ENCODE measurements at regions not wholly inside any gene's neighbourhood (a gene's known extent, or its start where the extent isn't known, plus 50 kb on each side); places are given as distances from the start of the nearest gene placed in this dataset.

- Histone ChIP-seq H3K9ac (no peak overlapping the region), H4K20me1 (ENCODE audit: insufficient read depth) (no peaks in the 10 kb centered on the region), H3K36me3 (ENCODE audit: insufficient read depth) (no peaks in the 10 kb centered on the region), H3K4me3 (IDR thresholded peaks at IDR 0.05; ENCODE audit: insufficient read depth, low read depth, low read length) (no peak overlapping the region), H3K4me2 (no peak overlapping the region), H2AFZ (ENCODE audit: low read depth) (no peak overlapping the region), H3K4me1 (ENCODE audit: low read depth, poor library complexity, severe bottlenecking) (no peaks in the 10 kb centered on the region), H3K79me2 (ENCODE audit: insufficient read depth, low read depth) (no peaks in the 10 kb centered on the region), H3K27ac (no peak overlapping the region), H3K27me3 (ENCODE audit: insufficient read depth, low read depth) (no peaks in the 10 kb centered on the region)
- TF ChIP-seq, protein P1, sequence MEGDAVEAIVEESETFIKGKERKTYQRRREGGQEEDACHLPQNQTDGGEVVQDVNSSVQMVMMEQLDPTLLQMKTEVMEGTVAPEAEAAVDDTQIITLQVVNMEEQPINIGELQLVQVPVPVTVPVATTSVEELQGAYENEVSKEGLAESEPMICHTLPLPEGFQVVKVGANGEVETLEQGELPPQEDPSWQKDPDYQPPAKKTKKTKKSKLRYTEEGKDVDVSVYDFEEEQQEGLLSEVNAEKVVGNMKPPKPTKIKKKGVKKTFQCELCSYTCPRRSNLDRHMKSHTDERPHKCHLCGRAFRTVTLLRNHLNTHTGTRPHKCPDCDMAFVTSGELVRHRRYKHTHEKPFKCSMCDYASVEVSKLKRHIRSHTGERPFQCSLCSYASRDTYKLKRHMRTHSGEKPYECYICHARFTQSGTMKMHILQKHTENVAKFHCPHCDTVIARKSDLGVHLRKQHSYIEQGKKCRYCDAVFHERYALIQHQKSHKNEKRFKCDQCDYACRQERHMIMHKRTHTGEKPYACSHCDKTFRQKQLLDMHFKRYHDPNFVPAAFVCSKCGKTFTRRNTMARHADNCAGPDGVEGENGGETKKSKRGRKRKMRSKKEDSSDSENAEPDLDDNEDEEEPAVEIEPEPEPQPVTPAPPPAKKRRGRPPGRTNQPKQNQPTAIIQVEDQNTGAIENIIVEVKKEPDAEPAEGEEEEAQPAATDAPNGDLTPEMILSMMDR (conservative IDR thresholded peaks at IDR 0.05; ENCODE audit: low read depth, low read length) = no peak
Measured at GRCh38 chr13:82658811-82659210, 1223.5 kb downstream of the SLITRK1 start.

GRCh38 chr13:82657471-82657870 is 1224.8 kb downstream of the SLITRK1 start:
- Histone ChIP-seq H3K4me1 (ENCODE audit: low read depth, poor library complexity, severe bottlenecking) (no peaks in the 10 kb centered on the region), H3K9ac (no peak overlapping the region), H2AFZ (ENCODE audit: low read depth) (no peak overlapping the region), H3K27me3 (ENCODE audit: insufficient read depth, low read depth) (no peaks in the 10 kb centered on the region), H3K4me2 (no peak overlapping the region), H3K4me3 (IDR thresholded peaks at IDR 0.05; ENCODE audit: insufficient read depth, low read depth, low read length) (no peak overlapping the region), H3K79me2 (ENCODE audit: insufficient read depth, low read depth) (no peaks in the 10 kb centered on the region), H3K27ac (no peak overlapping the region), H4K20me1 (ENCODE audit: insufficient read depth) (no peaks in the 10 kb centered on the region), H3K36me3 (ENCODE audit: insufficient read depth) (no peaks in the 10 kb centered on the region)
- TF ChIP-seq, protein P1 (conservative IDR thresholded peaks at IDR 0.05; ENCODE audit: low read depth, low read length) = no peak

DNA sequence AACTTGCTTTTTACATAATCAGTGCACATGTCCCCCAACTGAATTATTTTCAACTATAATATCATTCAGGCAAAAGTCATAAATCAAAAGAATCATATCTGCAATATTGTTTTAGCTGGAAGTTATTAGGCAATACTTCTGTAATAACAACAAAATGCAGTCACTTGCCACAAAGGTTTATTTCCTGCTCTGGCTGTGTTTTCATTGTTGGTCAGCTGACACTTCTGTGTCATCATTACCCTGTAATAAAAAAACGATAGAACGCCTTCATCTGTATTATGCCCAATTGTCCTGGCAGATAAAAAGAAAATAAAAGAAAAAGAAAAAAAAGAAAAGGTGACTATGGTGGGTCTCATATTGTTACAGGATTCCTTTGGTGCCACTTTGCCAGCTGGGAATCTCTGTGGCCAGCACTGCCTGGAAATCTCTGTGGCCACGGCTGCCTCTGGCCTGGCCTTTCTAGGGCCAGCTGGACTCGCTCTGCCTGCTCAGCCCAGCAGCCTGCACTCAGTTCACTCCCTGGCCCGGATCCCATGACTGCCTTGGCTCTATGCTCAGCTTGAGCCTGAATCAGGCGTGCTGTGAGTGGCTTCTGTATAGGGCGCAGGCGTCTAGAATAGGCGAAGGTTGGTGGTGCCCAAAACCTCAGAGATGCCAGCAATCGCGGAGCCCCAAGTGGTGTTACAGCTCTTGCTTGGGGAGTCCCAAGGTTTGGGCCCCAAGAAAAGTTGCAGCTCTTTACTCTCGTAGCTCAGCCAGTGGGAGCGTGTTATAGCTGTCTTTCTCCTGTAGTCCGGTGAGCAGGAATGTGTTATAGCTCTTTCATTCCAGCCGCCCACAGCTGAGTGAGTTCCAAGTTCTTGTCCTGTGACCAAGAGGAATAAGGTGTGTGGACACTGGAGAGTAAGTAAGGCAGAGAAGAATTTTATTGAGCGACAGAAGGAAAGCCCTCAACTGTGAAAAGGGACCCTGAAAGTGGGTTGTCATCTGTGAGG is 1227.1 kb downstream of the SLITRK1 start:
- H3K4me3 ChIP-seq (IDR thresholded peaks at IDR 0.05; ENCODE audit: insufficient read depth, low read depth, low read length) = no peak overlapping the region
- H3K27ac ChIP-seq = no peak overlapping the region
- H3K79me2 ChIP-seq (ENCODE audit: insufficient read depth, low read depth) = no peaks in the 10 kb centered on the region
- no peaks in the 10 kb centered on the region for H3K36me3 ChIP-seq (ENCODE audit: insufficient read depth)
- no peaks in the 10 kb centered on the region for H3K4me1 ChIP-seq (ENCODE audit: low read depth, poor library complexity, severe bottlenecking)
- no peaks in the 10 kb centered on the region for H3K27me3 ChIP-seq (ENCODE audit: insufficient read depth, low read depth)
- H3K9ac ChIP-seq = no peak overlapping the region
- TF ChIP-seq, protein P1 (conservative IDR thresholded peaks at IDR 0.05; ENCODE audit: low read depth, low read length) = no peak
- H3K4me2 ChIP-seq = no peak overlapping the region
- no peaks in the 10 kb centered on the region for H4K20me1 ChIP-seq (ENCODE audit: insufficient read depth)
- H2AFZ ChIP-seq (ENCODE audit: low read depth) = no peak overlapping the region

DNA sequence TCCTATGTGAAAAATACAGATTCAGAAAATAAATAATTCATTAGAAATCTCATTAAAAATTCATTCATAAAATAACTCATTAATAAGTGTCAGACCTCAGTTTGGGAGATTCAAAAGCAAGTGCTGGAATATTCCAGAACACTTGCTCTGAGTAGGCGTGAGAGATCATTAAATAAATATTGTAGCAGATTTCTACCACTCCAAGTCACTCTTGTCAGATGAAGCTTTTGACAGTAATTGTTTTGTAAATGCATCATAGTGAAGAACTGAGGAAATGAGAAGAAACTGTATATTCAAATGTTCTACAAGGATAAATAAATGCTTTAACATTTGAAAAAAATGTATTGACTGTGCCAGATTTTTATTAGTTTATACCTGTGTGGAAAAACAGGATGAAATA is 1228.1 kb downstream of the SLITRK1 start:
- Histone ChIP-seq H3K9ac (no peak overlapping the region), H3K4me1 (ENCODE audit: low read depth, poor library complexity, severe bottlenecking) (no peaks in the 10 kb centered on the region), H3K4me3 (IDR thresholded peaks at IDR 0.05; ENCODE audit: insufficient read depth, low read depth, low read length) (no peak overlapping the region), H2AFZ (ENCODE audit: low read depth) (no peak overlapping the region), H3K36me3 (ENCODE audit: insufficient read depth) (no peaks in the 10 kb centered on the region), H3K79me2 (ENCODE audit: insufficient read depth, low read depth) (no peaks in the 10 kb centered on the region), H3K27ac (no peak overlapping the region), H3K27me3 (ENCODE audit: insufficient read depth, low read depth) (no peaks in the 10 kb centered on the region), H3K4me2 (no peak overlapping the region), H4K20me1 (ENCODE audit: insufficient read depth) (no peaks in the 10 kb centered on the region)
- TF ChIP-seq, protein P1 (conservative IDR thresholded peaks at IDR 0.05; ENCODE audit: low read depth, low read length) = no peak

All from KMS-11 (cell line).